ENCODE measurements at regions not wholly inside any gene's neighbourhood (a gene's known extent, or its start where the extent isn't known, plus 50 kb on each side); places are given as distances from the start of the nearest gene placed in this dataset.

DNA sequence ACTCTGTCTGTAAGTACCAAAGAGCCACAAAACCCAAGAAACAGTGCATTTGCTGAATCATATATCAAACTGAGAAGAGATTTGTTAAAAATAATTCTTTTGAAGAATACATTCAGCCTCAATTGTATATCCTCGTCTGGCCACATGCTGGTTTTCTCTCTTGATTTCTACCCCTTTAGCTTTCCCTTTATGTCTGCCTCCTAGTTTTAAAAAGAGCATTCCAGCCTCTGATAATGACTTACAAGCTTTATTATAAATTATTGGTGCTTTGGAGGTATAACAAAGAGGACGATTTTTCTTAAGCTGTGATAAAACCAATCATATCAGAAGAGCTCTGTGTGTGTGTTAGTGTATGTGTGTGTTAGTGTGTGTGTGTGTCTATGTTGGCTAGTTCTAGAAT is 70.4 kb upstream of the ROBO2 start:
- Histone ChIP-seq H3K36me3 (ENCODE audit: insufficient read depth, low read length) (no peaks in the 10 kb centered on the region), H4K20me1 (ENCODE audit: insufficient read depth, low read length) (no peaks in the 10 kb centered on the region), H3K9me3 (ENCODE audit: low read length) (no peaks in the 10 kb centered on the region; the same call in 1 of the 2 replicates), H3K4me2 (ENCODE audit: low read length) (no peak overlapping the region), H3K9me2 (ENCODE audit: insufficient read depth, low read length) (no peaks in the 10 kb centered on the region), H3K79me2 (ENCODE audit: insufficient read depth, low read depth, low read length) (no peaks in the 10 kb centered on the region), H2AFZ (ENCODE audit: low read length) (no peak overlapping the region), H3K4me3 (ENCODE audit: low read depth, low read length, poor library complexity, severe bottlenecking) (no peak overlapping the region), H3K27ac (ENCODE audit: low read depth, low read length, poor library complexity, severe bottlenecking) (no peak overlapping the region), H3K4me1 (ENCODE audit: insufficient read depth, low read length, poor library complexity, severe bottlenecking) (no peaks in the 10 kb centered on the region)
- no peak for DNase-seq (ENCODE audit: low spot score)
- TF ChIP-seq CTCF (conservative IDR thresholded peaks at IDR 0.05; ENCODE audit: low read length) (no peak), EZH2phosphoT487 (IDR thresholded peaks at IDR 0.05; ENCODE audit: borderline replicate concordance, low read depth, low read length) (no peak)
- BruUV-seq (replicated peaks) = no TSS peak
- ChIA-PET POLR2A (interaction anchor here (0.6 kb wide), 1 partner anchor 341 kb away, joined by 3 read pairs; no protein-coding TSS in a partner anchor), CTCF (ENCODE audit: unreplicated experiment) (no interaction called here)
- intact Hi-C loops (cut with micrococcal nuclease; ENCODE audit: unreplicated experiment) = no loop called here

DNA sequence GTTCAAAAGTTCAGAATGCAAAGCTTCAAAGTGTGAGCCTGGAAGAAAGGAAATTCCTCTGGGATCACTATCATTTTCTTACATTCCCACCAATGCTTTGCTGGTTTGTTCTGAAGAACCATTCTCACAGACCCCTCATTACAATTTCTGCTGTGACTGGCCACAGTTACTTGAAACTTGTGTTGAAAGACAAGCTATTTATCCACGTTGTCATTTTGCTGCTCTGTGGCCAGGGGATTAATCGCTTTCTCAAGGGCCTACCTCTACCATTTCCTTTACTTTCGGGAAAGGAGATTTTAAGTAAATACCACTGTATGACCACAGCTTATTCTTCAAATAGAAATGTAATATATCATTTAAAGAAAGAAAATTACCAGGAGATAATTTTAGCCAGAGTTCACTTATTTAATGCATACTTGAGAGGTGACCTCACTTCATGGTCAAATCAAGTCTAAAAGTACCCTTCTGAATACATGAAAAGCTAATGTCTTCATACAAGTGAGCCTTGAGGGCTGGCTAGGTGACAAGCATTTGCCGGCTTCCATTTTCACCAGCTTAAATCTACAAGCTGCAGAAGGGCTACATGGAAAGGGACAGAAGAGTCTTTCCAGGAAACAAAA is 69.8 kb upstream of the ROBO2 start:
- intact Hi-C loops (cut with micrococcal nuclease; ENCODE audit: unreplicated experiment) = loop anchor here (10.0 kb wide), 1 partner anchor 55 kb away; no protein-coding TSS in a partner anchor
- no peak for DNase-seq (ENCODE audit: low spot score)
- ChIA-PET POLR2A (interaction anchor here (0.6 kb wide), 1 partner anchor 341 kb away, joined by 3 read pairs; no protein-coding TSS in a partner anchor), CTCF (ENCODE audit: unreplicated experiment) (no interaction called here)
- no peak overlapping the region for H2AFZ ChIP-seq (ENCODE audit: low read length)
- TF ChIP-seq CTCF (conservative IDR thresholded peaks at IDR 0.05; ENCODE audit: low read length) = no peak
- TF ChIP-seq EZH2phosphoT487 (IDR thresholded peaks at IDR 0.05; ENCODE audit: borderline replicate concordance, low read depth, low read length) = no peak
- no peaks in the 10 kb centered on the region for H4K20me1 ChIP-seq (ENCODE audit: insufficient read depth, low read length)
- H3K9me3 ChIP-seq (ENCODE audit: low read length) = no peaks in the 10 kb centered on the region; the same call in 1 of the 2 replicates
- H3K9me2 ChIP-seq (ENCODE audit: insufficient read depth, low read length) = no peaks in the 10 kb centered on the region
- H3K79me2 ChIP-seq (ENCODE audit: insufficient read depth, low read depth, low read length) = no peaks in the 10 kb centered on the region
- no peak overlapping the region for H3K4me2 ChIP-seq (ENCODE audit: low read length)
- no peaks in the 10 kb centered on the region for H3K4me1 ChIP-seq (ENCODE audit: insufficient read depth, low read length, poor library complexity, severe bottlenecking)
- BruUV-seq (replicated peaks) = no TSS peak
- H3K27ac ChIP-seq (ENCODE audit: low read depth, low read length, poor library complexity, severe bottlenecking) = no peak overlapping the region
- H3K4me3 ChIP-seq (ENCODE audit: low read depth, low read length, poor library complexity, severe bottlenecking) = no peak overlapping the region
- no peaks in the 10 kb centered on the region for H3K36me3 ChIP-seq (ENCODE audit: insufficient read depth, low read length)

DNA sequence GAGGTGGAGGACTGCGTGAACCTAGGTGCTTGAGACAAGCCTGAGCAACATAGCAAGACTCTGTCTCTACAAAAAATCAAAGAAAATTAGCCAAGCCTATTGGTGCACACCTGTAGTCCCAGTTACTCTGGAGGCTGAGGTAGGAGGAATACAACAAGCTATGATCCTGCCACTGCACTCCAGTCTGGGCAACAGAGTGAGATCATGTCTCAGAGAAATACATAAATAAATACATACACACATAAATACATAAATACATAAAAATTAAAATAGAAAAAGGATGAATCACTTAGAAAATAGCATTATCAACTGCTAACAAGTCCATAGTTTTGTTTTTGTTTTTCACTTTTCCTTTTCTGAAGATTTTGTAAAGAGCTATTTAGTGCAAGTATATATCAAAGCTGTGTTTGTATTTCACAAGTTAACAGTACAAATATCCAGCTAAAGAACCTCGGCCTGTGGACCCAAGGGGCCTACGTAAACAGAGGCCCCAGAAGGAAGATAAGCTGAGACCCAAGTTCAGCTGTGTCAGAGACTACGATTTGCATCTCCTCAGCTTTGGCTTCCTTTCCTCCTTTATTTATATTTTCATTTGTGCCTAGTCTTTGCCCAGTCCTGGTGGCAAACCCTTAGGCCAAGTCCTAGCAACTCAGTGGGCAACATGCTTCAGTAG is 67.1 kb upstream of the ROBO2 start:
- BruUV-seq (replicated peaks) = no TSS peak
- CTCF ChIA-PET (ENCODE audit: unreplicated experiment) = no interaction called here

More for the DNA sequence above, 67.1 kb upstream of the ROBO2 start:
- POLR2A ChIA-PET = no interaction called here
- no peaks in the 10 kb centered on the region for H4K20me1 ChIP-seq (ENCODE audit: insufficient read depth, low read length)
- H3K9me2 ChIP-seq (ENCODE audit: insufficient read depth, low read length) = no peaks in the 10 kb centered on the region
- no peak overlapping the region for H2AFZ ChIP-seq (ENCODE audit: low read length)
- H3K4me3 ChIP-seq (ENCODE audit: low read depth, low read length, poor library complexity, severe bottlenecking) = no peak overlapping the region
- no peaks in the 10 kb centered on the region for H3K36me3 ChIP-seq (ENCODE audit: insufficient read depth, low read length)
- no peak overlapping the region for H3K27ac ChIP-seq (ENCODE audit: low read depth, low read length, poor library complexity, severe bottlenecking)
- intact Hi-C loops (cut with micrococcal nuclease; ENCODE audit: unreplicated experiment) = loop anchor here (10.0 kb wide), 1 partner anchor 58 kb away; no protein-coding TSS in a partner anchor
- no peak overlapping the region for H3K4me2 ChIP-seq (ENCODE audit: low read length)
- TF ChIP-seq CTCF (conservative IDR thresholded peaks at IDR 0.05; ENCODE audit: low read length) (no peak), EZH2phosphoT487 (IDR thresholded peaks at IDR 0.05; ENCODE audit: borderline replicate concordance, low read depth, low read length) (no peak)
- H3K4me1 ChIP-seq (ENCODE audit: insufficient read depth, low read length, poor library complexity, severe bottlenecking) = no peaks in the 10 kb centered on the region
- no peaks in the 10 kb centered on the region; the same call in 1 of the 2 replicates for H3K9me3 ChIP-seq (ENCODE audit: low read length)
- H3K79me2 ChIP-seq (ENCODE audit: insufficient read depth, low read depth, low read length) = no peaks in the 10 kb centered on the region
- no peak for DNase-seq (ENCODE audit: low spot score)
